Heart left ventricle (tissue), 16 donors: ENCODE measurements at regions not wholly inside any gene's neighbourhood (a gene's known extent, or its start where the extent isn't known, plus 50 kb on each side); places are given as distances from the start of the nearest gene placed in this dataset.

ENCODE experiments used
- ATAC-seq, 4 donors: fragments of 200-7000 bp; cut with Tn5 transposase; one replicate each; pipeline ENCODE4 v1.9.1; 2020 to 2022; ENCODE audit warnings: moderate library complexity in 4 of 4, mild to moderate bottlenecking in 3 of 4, moderate number of reproducible peaks in 1 of 4
- DNase-seq, 5 donors: peaks; one replicate each; pipeline ENCODE4 v3.0.0-alpha.2; 2020
- H3K27ac ChIP-seq, 12 donors: fragments of 200-600 bp; sonication (generic) in 4 of 12; one replicate each; pipeline versions ENCODE4 v1.5.0 to v1.8.0; 2016 to 2022; ENCODE audit warnings: mild to moderate bottlenecking in 2 of 12
- H3K27me3 ChIP-seq, 9 donors: fragments of 200-600 bp; sonication (generic) in 2 of 9; one replicate each; pipeline versions ENCODE4 v1.5.1 to v1.8.0; 2016 to 2022; ENCODE audit warnings: mild to moderate bottlenecking in 3 of 9
- H3K36me3 ChIP-seq, 9 donors: fragments of 200-600 bp; sonication (generic) in 2 of 9; one replicate each; pipeline versions ENCODE4 v1.5.0 to v1.8.0; 2018 to 2022; ENCODE audit warnings: mild to moderate bottlenecking in 2 of 9
- H3K4me1 ChIP-seq, 12 donors: fragments of 200-600 bp; sonication (generic) in 4 of 12; one replicate each; pipeline versions ENCODE4 v1.5.0 to v1.8.0; 2016 to 2022; ENCODE audit warnings: mild to moderate bottlenecking in 3 of 12
- H3K4me3 ChIP-seq, 12 donors: fragments of 200-600 bp; sonication (generic) in 4 of 12; one replicate each; pipeline versions ENCODE4 v1.5.0 to v1.8.0; 2017 to 2022; ENCODE audit warnings: mild to moderate bottlenecking in 9 of 12, moderate library complexity in 4 of 12
- H3K9me3 ChIP-seq, 12 donors: fragments of 200-600 bp; sonication (generic) in 4 of 12; one replicate each; pipeline versions ENCODE4 v1.5.0 to v1.8.0; 2016 to 2022; ENCODE audit warnings: mild to moderate bottlenecking in 1 of 12
- POLR2A ChIP-seq, 2 donors: fragments of 450-650 bp; IDR thresholded peaks; one replicate each; pipeline ENCODE4 v1.6.1; 2017; ENCODE audit warnings: antibody characterized with exemption in 2 of 2, mild to moderate bottlenecking in 2 of 2, moderate library complexity in 2 of 2
- WGBS, 4 donors: extraction: QIAGEN DNeasy Blood & Tissue Kit in 2 of 4; methylation state at CpG; one replicate each; pipeline versions ENCODE4 v1.1.5 to v1.1.7; 2013 to 2018; 5-methylcytosine and 5-hydroxymethylcytosine counted together
- intact Hi-C, 10 donors: fragments of 100-400 bp; cut with DNase I; formaldehyde crosslinking; loops; one replicate each; pipeline versions ENCODE4 v1.11.1 to v1.14.2; 2022
- TF ChIP-seq, protein P1 (sequence below), 12 donors: fragments of 200-600 bp; sonication (generic) in 4 of 12; IDR thresholded peaks; one replicate each; pipeline versions ENCODE4 v1.5.0 to v1.8.0; 2018 to 2022; ENCODE audit warnings: antibody characterized with exemption in 12 of 12, mild to moderate bottlenecking in 5 of 12
- donor health status: ischemic (EF 13 %, LVEDD 7.1; RV severe dilation, severe dysfunction).
- donor health status: healthy with polysubstance abuse.
- donor health status: DM: no; HTN: yes; CAD: no.
- donor health status: DM: no; HTN: no; CAD: no.
- donor health status: ischemic (EF 25% LVEDD 6.9; RV normal size, moderate dysfunction).
- donor health status: ischemic (EF 25% LVEDD 5.7; RV mildly dilated, moderate dysfunction).
- donor health status: healthy.
- donor health status: DM: yes; HTN: yes; CAD: no.
- donor health status: ischemic (EF 35%, LVEDD 5.7; RV mildly dilated, moderate dysfunction).
- donor health status: nonischemic (EF 11% LVEDD 7.7; RV severe dilation, severe dysfunction).
- donor health status: DM: yes; HTN: yes; CAD: no.
- donor health status: PGD.
- donor health status: ischemic (EF 29% LVEDD 5.4; RV normal size, mild dysfunction).
- donor health status: nonischemic (EF 23%, LVEDD 6.1; RV moderate dilation, normal function).

GRCh38 chr11:56910046-56910773, 78.5 kb upstream of the OR5AK2 start:
- H3K4me3 ChIP-seq = no peak overlapping the region
- no peak for TF ChIP-seq POLR2A (IDR thresholded peaks at IDR 0.05)
- TF ChIP-seq, protein P1, sequence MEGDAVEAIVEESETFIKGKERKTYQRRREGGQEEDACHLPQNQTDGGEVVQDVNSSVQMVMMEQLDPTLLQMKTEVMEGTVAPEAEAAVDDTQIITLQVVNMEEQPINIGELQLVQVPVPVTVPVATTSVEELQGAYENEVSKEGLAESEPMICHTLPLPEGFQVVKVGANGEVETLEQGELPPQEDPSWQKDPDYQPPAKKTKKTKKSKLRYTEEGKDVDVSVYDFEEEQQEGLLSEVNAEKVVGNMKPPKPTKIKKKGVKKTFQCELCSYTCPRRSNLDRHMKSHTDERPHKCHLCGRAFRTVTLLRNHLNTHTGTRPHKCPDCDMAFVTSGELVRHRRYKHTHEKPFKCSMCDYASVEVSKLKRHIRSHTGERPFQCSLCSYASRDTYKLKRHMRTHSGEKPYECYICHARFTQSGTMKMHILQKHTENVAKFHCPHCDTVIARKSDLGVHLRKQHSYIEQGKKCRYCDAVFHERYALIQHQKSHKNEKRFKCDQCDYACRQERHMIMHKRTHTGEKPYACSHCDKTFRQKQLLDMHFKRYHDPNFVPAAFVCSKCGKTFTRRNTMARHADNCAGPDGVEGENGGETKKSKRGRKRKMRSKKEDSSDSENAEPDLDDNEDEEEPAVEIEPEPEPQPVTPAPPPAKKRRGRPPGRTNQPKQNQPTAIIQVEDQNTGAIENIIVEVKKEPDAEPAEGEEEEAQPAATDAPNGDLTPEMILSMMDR (IDR thresholded peaks at IDR 0.05) = no peak
- ATAC-seq = no peak
- DNase-seq = no peak
- no peaks in the 10 kb centered on the region for H3K27me3 ChIP-seq
- no peaks in the 10 kb centered on the region for H3K36me3 ChIP-seq
- H3K4me1 ChIP-seq = no peaks in the 10 kb centered on the region
- H3K9me3 ChIP-seq = peaks cover 0 to 2% (median 0%) of the 10 kb centered on the region in 12 donors
- intact Hi-C loops = no loop called here
- no peak overlapping the region for H3K27ac ChIP-seq
- 88 to 92% (median 92%) methylated on average over 10 of the region's 10 CpGs for WGBS, 4 donors

GRCh38 chr11:56909563-56909962, 79.2 kb upstream of the OR5AK2 start:
- intact Hi-C loops = loop anchor here in 1 of 10 donors (10.0 kb wide), 1 partner anchor 65 kb away; no protein-coding TSS in a partner anchor
- H3K4me1 ChIP-seq = no peaks in the 10 kb centered on the region
- no peaks in the 10 kb centered on the region for H3K27me3 ChIP-seq
- peaks cover 0 to 2% (median 0%) of the 10 kb centered on the region in 12 donors for H3K9me3 ChIP-seq
- ATAC-seq (no peak), DNase-seq (no peak)
- H3K36me3 ChIP-seq = no peaks in the 10 kb centered on the region
- 92 to 98% (median 93%) methylated on average over 1 of the region's 1 CpG for WGBS, 4 donors
- no peak overlapping the region for H3K27ac ChIP-seq
- no peak for TF ChIP-seq POLR2A (IDR thresholded peaks at IDR 0.05)
- TF ChIP-seq, protein P1 (IDR thresholded peaks at IDR 0.05) = no peak
- H3K4me3 ChIP-seq = no peak overlapping the region

DNA sequence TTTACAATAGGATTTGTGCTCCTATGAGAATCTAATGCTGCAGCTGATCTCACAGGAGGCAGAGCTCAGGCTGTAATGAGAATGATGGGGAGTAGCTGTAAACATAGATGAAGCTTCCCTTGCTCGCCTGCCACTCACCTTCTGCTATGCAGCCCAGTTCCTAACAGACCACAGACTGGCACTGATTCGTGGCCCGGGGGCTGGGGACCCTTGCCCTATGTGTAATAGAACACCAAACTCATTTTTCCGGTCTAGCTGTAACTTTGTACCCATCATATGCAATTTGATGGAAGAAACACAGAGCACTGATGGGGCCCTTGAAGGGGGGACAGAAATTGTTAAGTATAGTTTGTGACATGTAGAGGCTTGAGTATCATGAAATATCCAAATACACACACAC, 79.6 kb upstream of the OR5AK2 start:
- H3K4me1 ChIP-seq = no peaks in the 10 kb centered on the region
- DNase-seq = no peak
- intact Hi-C loops = loop anchor here in 1 of 10 donors (10.0 kb wide), 1 partner anchor 64 kb away; no protein-coding TSS in a partner anchor
- H3K27me3 ChIP-seq = no peaks in the 10 kb centered on the region
- H3K27ac ChIP-seq = no peak overlapping the region
- peaks cover 0 to 2% (median 0%) of the 10 kb centered on the region in 12 donors for H3K9me3 ChIP-seq
- TF ChIP-seq, protein P1 (IDR thresholded peaks at IDR 0.05) = no peak
- no peak for TF ChIP-seq POLR2A (IDR thresholded peaks at IDR 0.05)
- H3K4me3 ChIP-seq = no peak overlapping the region
- no peaks in the 10 kb centered on the region for H3K36me3 ChIP-seq
- 84 to 93% (median 86%) methylated on average over 4 of the region's 4 CpGs for WGBS, 4 donors
- ATAC-seq = no peak

DNA sequence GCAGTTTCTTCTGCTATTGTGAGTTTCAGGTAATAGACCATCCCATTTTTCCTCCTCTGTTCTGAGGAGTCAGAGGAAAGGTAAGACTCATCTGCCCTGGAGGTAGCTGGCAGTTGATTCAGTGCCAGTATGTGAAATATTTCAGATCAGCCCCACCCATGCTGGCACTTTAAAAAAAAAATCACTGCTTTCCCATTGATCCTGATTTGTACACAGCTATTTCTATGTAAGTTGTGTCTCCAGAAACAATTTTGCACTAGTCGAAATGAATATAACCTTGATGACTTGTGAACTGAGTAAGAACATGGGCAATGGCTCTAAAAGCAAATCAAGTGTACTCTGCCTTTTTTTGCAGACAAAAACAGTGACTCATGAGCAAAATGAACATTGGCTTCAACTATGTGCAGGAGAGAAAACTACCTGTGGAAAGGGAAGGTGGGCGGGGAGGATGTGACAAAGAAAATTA, 82.0 kb upstream of the OR5AK2 start:
- WGBS, 4 donors = 85 to 90% (median 88%) methylated on average over 2 of the region's 2 CpGs
- H3K36me3 ChIP-seq = no peaks in the 10 kb centered on the region
- intact Hi-C loops = loop anchor here in 1 of 10 donors (10.0 kb wide), 1 partner anchor 62 kb away; no protein-coding TSS in a partner anchor
- no peak for DNase-seq
- H3K4me3 ChIP-seq = no peak overlapping the region
- peaks cover 0 to 2% (median 0%) of the 10 kb centered on the region in 12 donors for H3K9me3 ChIP-seq
- H3K27me3 ChIP-seq = no peaks in the 10 kb centered on the region
- no peak for ATAC-seq
- no peak for TF ChIP-seq POLR2A (IDR thresholded peaks at IDR 0.05)
- TF ChIP-seq, protein P1 (IDR thresholded peaks at IDR 0.05) = no peak
- no peak overlapping the region for H3K27ac ChIP-seq
- no peaks in the 10 kb centered on the region for H3K4me1 ChIP-seq
